ENCODE measurements at regions not wholly inside any gene's neighbourhood (a gene's known extent, or its start where the extent isn't known, plus 50 kb on each side); places are given as distances from the start of the nearest gene placed in this dataset.
"Not testable (repeated sequence)": the region's sequence is repeated elsewhere in the genome, so short reads cannot be mapped to it uniquely, and the experiment has no call there.

- TF ChIP-seq CTCF (IDR thresholded peaks at IDR 0.05 in 4 of 5, conservative IDR thresholded peaks at IDR 0.05 in 1 of 5); POLR2A (IDR thresholded peaks at IDR 0.05): not testable (repeated sequence)
These were observed 510.8 kb downstream of the TTLL7 start for GRCh38 chr1:83488105-83488504.

Data from gastrocnemius medialis (tissue), 4 donors.